ENCODE measurements at regions not wholly inside any gene's neighbourhood (a gene's known extent, or its start where the extent isn't known, plus 50 kb on each side); places are given as distances from the start of the nearest gene placed in this dataset.
"Not testable (repeated sequence)": the region's sequence is repeated elsewhere in the genome, so short reads cannot be mapped to it uniquely, and the experiment has no call there.

- Histone ChIP-seq H3K27ac (ENCODE audit: low read depth, low read length) (peak overlapping the region; percentile 77), H3K4me1 (ENCODE audit: control insufficient read depth in 5 of 5, insufficient read depth in 5 of 5, low read length in 5 of 5) (peaks cover 0 to 24% (median 17%) of the 10 kb centered on the region in 5 donors)
Measured at GRCh38 chr9:750249-750967, 91.1 kb upstream of the DMRT1 start.

GRCh38 chr9:751137-752051 is 90.1 kb upstream of the DMRT1 start:
- no peak overlapping the region for H3K4me3 ChIP-seq (ENCODE audit: low read depth in 1 of 5, low read length in 5 of 5)
- peak overlapping the region; percentile 77 for H3K27ac ChIP-seq (ENCODE audit: low read depth, low read length)
- H3K9me3 ChIP-seq (ENCODE audit: control insufficient read depth in 5 of 5, low read length in 5 of 5) = no peaks in the 10 kb centered on the region
- H3K27me3 ChIP-seq (ENCODE audit: control insufficient read depth in 5 of 5, insufficient read depth in 4 of 5, low read length in 5 of 5) = no peaks in the 10 kb centered on the region
- H3K9ac ChIP-seq (ENCODE audit: low read length in 5 of 5) = peak overlapping the region in 2 of 5 donors; percentile 13 to 33
- H3K4me1 ChIP-seq (ENCODE audit: control insufficient read depth in 5 of 5, insufficient read depth in 5 of 5, low read length in 5 of 5) = peaks cover 0 to 29% (median 19%) of the 10 kb centered on the region in 5 donors
- H3K36me3 ChIP-seq (ENCODE audit: control insufficient read depth in 5 of 5, insufficient read depth in 5 of 5, low read length in 5 of 5) = peaks cover 7 to 37% (median 16%) of the 10 kb centered on the region in 5 donors

More at GRCh38 chr9:750249-750967, 91.1 kb upstream of the DMRT1 start:
- Histone ChIP-seq H3K9me3 (ENCODE audit: control insufficient read depth in 5 of 5, low read length in 5 of 5) (no peaks in the 10 kb centered on the region), H3K36me3 (ENCODE audit: control insufficient read depth in 5 of 5, insufficient read depth in 5 of 5, low read length in 5 of 5) (peaks cover 7 to 44% (median 23%) of the 10 kb centered on the region in 5 donors), H3K27me3 (ENCODE audit: control insufficient read depth in 5 of 5, insufficient read depth in 4 of 5, low read length in 5 of 5) (no peaks in the 10 kb centered on the region), H3K4me3 (ENCODE audit: low read depth in 1 of 5, low read length in 5 of 5) (no peak overlapping the region), H3K9ac (ENCODE audit: low read length in 5 of 5) (no peak overlapping the region)

DNA sequence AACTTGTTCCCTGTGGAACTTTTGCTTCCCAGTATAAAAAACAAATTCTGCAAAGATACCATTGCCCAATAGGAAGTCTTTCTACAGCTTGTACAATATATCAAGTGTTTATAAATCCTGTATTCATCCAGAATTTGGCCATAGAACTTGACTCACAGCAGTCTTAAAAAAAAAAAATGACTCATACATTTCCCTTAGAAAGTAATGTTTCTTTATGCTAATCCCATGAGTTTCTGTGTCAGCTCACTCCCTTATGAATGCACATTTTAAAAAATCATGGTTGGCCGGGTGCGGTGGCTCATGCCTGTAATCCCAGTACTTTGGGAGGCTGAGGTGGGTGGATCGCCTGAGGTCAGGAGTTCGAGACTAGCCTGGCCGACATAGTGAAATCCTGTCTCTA is 89.3 kb upstream of the DMRT1 start:
- peak overlapping the region; percentile 77 for H3K27ac ChIP-seq (ENCODE audit: low read depth, low read length)
- peaks cover 0 to 29% (median 19%) of the 10 kb centered on the region in 5 donors for H3K4me1 ChIP-seq (ENCODE audit: control insufficient read depth in 5 of 5, insufficient read depth in 5 of 5, low read length in 5 of 5)

GRCh38 chr9:752681-753200 is 88.8 kb upstream of the DMRT1 start:
- Histone ChIP-seq H3K9ac (ENCODE audit: low read length in 5 of 5) (no peak overlapping the region), H3K27me3 (ENCODE audit: control insufficient read depth in 5 of 5, insufficient read depth in 4 of 5, low read length in 5 of 5) (no peaks in the 10 kb centered on the region), H3K9me3 (ENCODE audit: control insufficient read depth in 5 of 5, low read length in 5 of 5) (no peaks in the 10 kb centered on the region), H3K36me3 (ENCODE audit: control insufficient read depth in 5 of 5, insufficient read depth in 5 of 5, low read length in 5 of 5) (peaks cover 4 to 24% (median 7%) of the 10 kb centered on the region in 5 donors), H3K27ac (ENCODE audit: low read depth, low read length) (peak overlapping the region; percentile 77), H3K4me3 (ENCODE audit: low read depth in 1 of 5, low read length in 5 of 5) (no peak overlapping the region), H3K4me1 (ENCODE audit: control insufficient read depth in 5 of 5, insufficient read depth in 5 of 5, low read length in 5 of 5) (peaks cover 0 to 29% (median 19%) of the 10 kb centered on the region in 5 donors)

More for the DNA sequence above, 89.3 kb upstream of the DMRT1 start:
- Histone ChIP-seq H3K4me3 (ENCODE audit: low read depth in 1 of 5, low read length in 5 of 5) (no peak overlapping the region), H3K36me3 (ENCODE audit: control insufficient read depth in 5 of 5, insufficient read depth in 5 of 5, low read length in 5 of 5) (peaks cover 7 to 29% (median 11%) of the 10 kb centered on the region in 5 donors), H3K27me3 (ENCODE audit: control insufficient read depth in 5 of 5, insufficient read depth in 4 of 5, low read length in 5 of 5) (no peaks in the 10 kb centered on the region), H3K9me3 (ENCODE audit: control insufficient read depth in 5 of 5, low read length in 5 of 5) (no peaks in the 10 kb centered on the region), H3K9ac (ENCODE audit: low read length in 5 of 5) (peak overlapping the region in 1 of 5 donors; percentile 13)

- H3K27ac ChIP-seq (ENCODE audit: low read depth, low read length); H3K4me3 ChIP-seq (ENCODE audit: low read depth in 1 of 5, low read length in 5 of 5); H3K27me3 ChIP-seq (ENCODE audit: control insufficient read depth in 5 of 5, insufficient read depth in 4 of 5, low read length in 5 of 5); H3K9ac ChIP-seq (ENCODE audit: low read length in 5 of 5); H3K9me3 ChIP-seq (ENCODE audit: control insufficient read depth in 5 of 5, low read length in 5 of 5): not testable (repeated sequence)
- peaks cover 0 to 29% (median 19%) of the 10 kb centered on the region in 5 donors for H3K4me1 ChIP-seq (ENCODE audit: control insufficient read depth in 5 of 5, insufficient read depth in 5 of 5, low read length in 5 of 5)
- peaks cover 4 to 17% (median 5%) of the 10 kb centered on the region in 5 donors for H3K36me3 ChIP-seq (ENCODE audit: control insufficient read depth in 5 of 5, insufficient read depth in 5 of 5, low read length in 5 of 5)
Measured at GRCh38 chr9:753734-754133, 87.8 kb upstream of the DMRT1 start.

GRCh38 chr9:754150-754931 is 87.2 kb upstream of the DMRT1 start:
- Histone ChIP-seq H3K36me3 (ENCODE audit: control insufficient read depth in 5 of 5, insufficient read depth in 5 of 5, low read length in 5 of 5) (peaks cover under 1 to 12% (median 2%) of the 10 kb centered on the region in 5 donors), H3K27me3 (ENCODE audit: control insufficient read depth in 5 of 5, insufficient read depth in 4 of 5, low read length in 5 of 5) (no peaks in the 10 kb centered on the region), H3K4me1 (ENCODE audit: control insufficient read depth in 5 of 5, insufficient read depth in 5 of 5, low read length in 5 of 5) (peaks cover 0 to 29% (median 19%) of the 10 kb centered on the region in 5 donors), H3K9me3 (ENCODE audit: control insufficient read depth in 5 of 5, low read length in 5 of 5) (no peaks in the 10 kb centered on the region), H3K4me3 (ENCODE audit: low read depth in 1 of 5, low read length in 5 of 5) (no peak overlapping the region), H3K27ac (ENCODE audit: low read depth, low read length) (no peak overlapping the region), H3K9ac (ENCODE audit: low read length in 5 of 5) (no peak overlapping the region)

DNA sequence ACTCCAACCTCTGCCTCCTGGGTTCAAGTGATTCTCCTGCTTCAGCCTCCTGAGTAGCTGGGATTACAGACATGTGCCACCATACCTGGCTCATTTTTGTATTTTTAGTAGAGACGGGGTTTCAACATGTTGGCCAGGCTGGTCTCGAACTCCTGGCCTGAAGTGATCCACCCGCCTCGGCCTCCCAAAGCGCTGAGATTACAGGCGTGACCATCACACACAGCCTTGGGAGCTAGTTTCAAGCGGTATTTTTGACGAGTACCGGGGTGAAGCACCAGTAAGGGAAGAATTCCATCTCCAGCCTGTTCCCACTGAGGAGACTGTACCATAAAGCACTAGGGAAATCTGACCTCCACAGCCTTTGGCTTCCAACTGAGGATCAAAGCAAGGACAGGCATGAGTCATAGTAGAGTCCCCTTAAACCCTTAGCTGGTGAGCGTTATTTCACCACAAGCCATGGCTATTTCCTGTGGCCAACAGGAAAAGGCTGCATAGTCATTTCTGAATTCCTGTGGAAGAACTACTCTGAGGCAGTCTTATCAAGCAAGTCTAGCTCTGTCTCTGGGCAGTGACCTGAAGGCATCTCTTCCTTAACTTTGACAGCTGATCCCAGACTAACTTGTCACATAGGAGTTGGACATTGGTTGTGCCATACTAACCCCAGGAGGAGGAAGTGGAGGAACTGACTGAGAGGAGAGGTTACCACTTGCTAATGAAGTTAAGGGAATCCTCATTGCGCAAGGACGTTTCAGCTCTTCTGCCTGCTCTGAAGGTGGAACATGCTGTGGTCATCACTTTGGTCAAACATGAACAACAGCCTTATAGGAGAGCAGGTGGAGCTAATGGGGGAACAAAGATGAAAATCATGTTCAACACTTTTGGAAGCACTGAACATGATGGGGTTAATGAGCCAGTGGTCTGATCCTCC is 85.8 kb upstream of the DMRT1 start:
- H3K4me1 ChIP-seq (ENCODE audit: control insufficient read depth in 5 of 5, insufficient read depth in 5 of 5, low read length in 5 of 5) = peaks cover 0 to 23% (median 17%) of the 10 kb centered on the region in 5 donors

GRCh38 chr9:757246-757881 is 84.1 kb upstream of the DMRT1 start:
- Histone ChIP-seq H3K27ac (ENCODE audit: low read depth, low read length) (no peak overlapping the region), H3K36me3 (ENCODE audit: control insufficient read depth in 5 of 5, insufficient read depth in 5 of 5, low read length in 5 of 5) (peaks cover 0 to 5% (median 0%) of the 10 kb centered on the region in 5 donors), H3K4me1 (ENCODE audit: control insufficient read depth in 5 of 5, insufficient read depth in 5 of 5, low read length in 5 of 5) (peaks cover 0 to 9% (median 7%) of the 10 kb centered on the region in 5 donors)

More for the DNA sequence above, 85.8 kb upstream of the DMRT1 start:
- Histone ChIP-seq H3K4me3 (ENCODE audit: low read depth in 1 of 5, low read length in 5 of 5) (no peak overlapping the region), H3K9me3 (ENCODE audit: control insufficient read depth in 5 of 5, low read length in 5 of 5) (no peaks in the 10 kb centered on the region), H3K27me3 (ENCODE audit: control insufficient read depth in 5 of 5, insufficient read depth in 4 of 5, low read length in 5 of 5) (no peaks in the 10 kb centered on the region), H3K9ac (ENCODE audit: low read length in 5 of 5) (no peak overlapping the region), H3K27ac (ENCODE audit: low read depth, low read length) (no peak overlapping the region), H3K36me3 (ENCODE audit: control insufficient read depth in 5 of 5, insufficient read depth in 5 of 5, low read length in 5 of 5) (peaks cover 0 to 5% (median 0%) of the 10 kb centered on the region in 5 donors)

More at GRCh38 chr9:757246-757881, 84.1 kb upstream of the DMRT1 start:
- no peaks in the 10 kb centered on the region for H3K9me3 ChIP-seq (ENCODE audit: control insufficient read depth in 5 of 5, low read length in 5 of 5)
- H3K4me3 ChIP-seq (ENCODE audit: low read depth in 1 of 5, low read length in 5 of 5) = no peak overlapping the region
- no peak overlapping the region for H3K9ac ChIP-seq (ENCODE audit: low read length in 5 of 5)
- no peaks in the 10 kb centered on the region for H3K27me3 ChIP-seq (ENCODE audit: control insufficient read depth in 5 of 5, insufficient read depth in 4 of 5, low read length in 5 of 5)
